ENCODE measurements at regions not wholly inside any gene's neighbourhood (a gene's known extent, or its start where the extent isn't known, plus 50 kb on each side); places are given as distances from the start of the nearest gene placed in this dataset.
"Not testable (repeated sequence)": the region's sequence is repeated elsewhere in the genome, so short reads cannot be mapped to it uniquely, and the experiment has no call there.

DNA sequence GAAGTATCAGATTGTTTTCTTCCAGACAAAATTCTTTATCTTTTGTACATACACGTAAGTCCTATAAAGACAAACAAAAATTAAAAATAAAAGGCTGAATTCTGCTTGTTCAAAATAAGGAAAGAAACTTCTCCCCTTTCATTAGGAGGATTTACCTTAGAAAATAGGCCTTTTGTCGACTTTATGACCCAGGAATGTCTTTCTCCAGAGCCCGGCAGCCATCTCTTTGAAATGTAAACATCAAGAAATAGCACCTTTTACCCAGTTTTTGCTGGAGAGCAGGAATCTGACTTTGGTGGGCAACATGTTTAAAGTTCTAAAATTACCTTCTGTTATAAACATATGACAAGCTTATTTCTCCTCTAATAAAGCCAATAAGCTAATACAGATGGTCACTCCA lies 373.0 kb upstream of the FTMT start:
- DNase-seq (ENCODE audit: low read depth), result no peak

DNA sequence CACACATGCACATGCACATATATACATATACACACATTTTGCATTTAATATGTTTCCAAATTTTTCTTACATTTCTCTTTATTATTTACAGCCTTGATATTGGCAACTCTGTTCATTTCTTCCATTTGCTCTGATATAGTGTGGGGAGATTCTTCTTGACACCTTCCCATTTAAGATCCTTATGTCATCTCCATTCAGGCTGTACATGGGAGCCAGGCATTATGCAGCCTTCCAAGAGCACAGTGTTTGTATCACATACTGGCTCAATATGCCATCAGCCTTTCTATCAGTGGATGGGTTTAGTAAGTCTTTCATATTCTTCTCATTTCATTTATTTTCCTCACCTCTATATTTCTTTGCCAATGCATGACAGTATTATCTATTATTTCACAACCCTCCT lies 372.3 kb upstream of the FTMT start:
- DNase-seq (ENCODE audit: low read depth), result no peak

DNA sequence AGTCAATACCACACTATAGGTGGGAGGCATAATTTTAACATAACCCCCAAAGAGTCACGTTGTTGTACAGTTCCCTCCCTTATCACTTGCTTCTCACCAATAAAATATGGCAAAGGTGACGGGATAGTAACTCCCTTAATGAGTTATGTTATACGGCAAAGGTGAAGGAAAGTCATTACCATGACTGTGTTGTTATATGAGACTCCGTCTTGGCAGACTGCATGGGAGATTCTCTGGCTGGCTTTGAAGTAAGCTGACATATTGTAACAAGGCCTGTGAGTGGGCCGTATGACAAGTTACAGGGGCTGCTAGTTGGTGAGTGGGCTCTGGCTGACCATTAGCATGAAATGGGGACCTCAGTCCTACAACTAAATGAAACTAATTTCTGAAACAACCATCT lies 366.4 kb upstream of the FTMT start:
- no peak for DNase-seq (ENCODE audit: low read depth)

DNA sequence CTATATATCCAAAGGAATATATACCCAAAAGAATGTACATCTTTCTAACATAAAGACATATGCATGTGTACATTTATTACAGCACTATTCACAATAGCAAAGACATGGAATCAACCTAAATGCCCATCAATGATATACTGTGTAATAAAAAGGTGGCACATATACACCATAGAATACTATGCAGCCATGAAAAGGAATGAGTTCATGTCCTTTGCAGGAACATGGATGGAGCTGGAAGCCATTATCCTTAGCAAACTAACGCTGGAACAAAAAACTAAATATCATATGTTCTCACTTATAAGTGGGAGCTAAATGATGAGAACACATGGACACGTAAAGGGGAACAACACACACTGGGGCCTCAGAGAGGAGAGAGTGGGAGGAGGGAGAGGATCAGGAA lies 365.7 kb upstream of the FTMT start:
- not testable (repeated sequence) for DNase-seq (ENCODE audit: low read depth)

DNA sequence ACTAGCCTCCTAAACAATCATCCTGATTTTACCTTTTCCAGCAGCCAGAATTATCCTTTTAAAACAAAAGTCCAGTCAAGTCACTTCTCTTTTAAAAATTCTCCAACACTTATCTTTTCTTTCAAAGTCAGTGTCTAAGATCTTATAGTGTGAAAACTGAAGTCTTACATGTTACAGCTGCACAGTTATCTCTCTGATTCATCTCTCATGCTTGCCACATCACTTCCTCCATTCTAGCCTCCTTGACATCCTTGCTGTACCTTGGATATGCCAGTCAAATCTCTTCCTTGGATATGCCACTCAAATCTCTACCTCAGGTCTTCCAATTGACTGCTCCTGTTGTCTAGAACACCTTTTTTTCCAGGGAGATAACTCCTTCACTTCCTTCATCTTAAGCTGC lies 361.7 kb upstream of the FTMT start:
- DNase-seq (ENCODE audit: low read depth), result peak; percentile 10

DNA sequence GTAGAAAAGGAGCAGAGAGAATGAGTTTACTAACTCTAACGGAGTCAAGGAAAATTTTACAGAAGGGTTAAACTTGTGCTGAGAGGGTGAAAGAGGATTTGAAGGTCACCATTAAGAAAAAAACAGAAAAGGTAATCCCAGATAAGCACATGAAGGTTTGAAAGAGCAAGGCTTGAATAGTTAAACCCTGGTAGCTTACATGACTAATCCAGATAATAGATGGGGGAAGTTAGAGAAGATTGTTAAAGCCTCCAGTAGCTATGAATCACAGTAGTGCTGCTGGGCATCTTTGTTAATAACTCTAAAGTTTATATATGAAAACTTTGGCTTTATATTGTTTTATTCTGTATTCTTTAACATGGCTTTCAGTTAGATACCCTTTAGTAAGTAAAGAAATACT lies 354.5 kb upstream of the FTMT start:
- DNase-seq (ENCODE audit: low read depth), result peak; percentile 25

DNA sequence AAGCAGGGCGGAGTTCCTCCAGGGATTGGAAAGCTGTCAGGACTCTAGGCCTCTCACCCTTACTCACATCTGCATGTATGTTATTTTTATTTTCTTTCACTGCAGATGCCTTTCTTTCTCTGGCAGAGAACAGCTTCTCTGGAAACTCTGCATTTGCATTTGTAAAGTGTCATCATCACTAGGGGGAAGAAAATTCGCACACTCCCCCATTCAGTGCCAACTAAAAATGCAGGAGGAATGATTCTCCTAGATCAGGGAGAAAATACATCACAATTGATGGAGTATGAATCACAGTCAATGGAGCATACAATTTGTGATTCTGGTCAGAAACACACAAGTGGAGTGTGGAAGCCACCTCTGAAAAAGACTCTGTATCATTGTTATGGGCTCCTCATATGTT lies 351.4 kb upstream of the FTMT start:
- DNase-seq (ENCODE audit: low read depth), result no peak

DNA sequence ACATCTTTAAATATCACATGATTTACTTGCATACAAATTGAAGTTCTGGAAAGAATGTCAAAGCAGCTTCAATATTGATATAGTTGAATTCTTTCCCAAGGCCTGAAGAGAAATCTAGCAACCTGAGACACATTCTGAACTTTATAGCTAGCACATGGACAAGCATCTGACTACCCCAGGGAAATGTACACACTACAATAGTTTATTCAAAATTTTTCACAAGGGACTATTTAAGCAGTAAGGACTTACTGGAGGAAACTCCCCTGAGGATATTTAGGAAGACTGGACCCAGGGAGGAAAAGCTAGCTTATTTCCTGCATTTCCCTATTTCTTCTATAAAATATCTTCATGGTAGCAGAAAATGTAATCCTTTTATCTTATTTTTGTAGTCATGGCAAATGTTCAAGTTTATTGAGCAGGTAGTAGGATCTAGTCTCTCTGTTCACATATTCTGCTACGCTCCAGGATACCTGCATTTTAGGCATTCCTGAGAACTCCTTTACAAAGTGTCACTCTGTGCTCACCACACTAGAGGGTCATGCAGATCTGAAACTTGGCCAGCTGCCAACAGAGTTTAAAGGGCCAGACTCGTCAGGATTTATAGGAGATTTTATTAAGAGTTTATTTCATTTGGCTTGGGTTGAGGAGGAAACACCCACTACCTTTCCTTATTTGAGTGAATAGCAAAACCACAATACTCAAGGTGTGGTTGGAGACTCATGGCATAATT lies 348.4 kb upstream of the FTMT start:
- peak; percentile 6 for DNase-seq (ENCODE audit: low read depth)

DNA sequence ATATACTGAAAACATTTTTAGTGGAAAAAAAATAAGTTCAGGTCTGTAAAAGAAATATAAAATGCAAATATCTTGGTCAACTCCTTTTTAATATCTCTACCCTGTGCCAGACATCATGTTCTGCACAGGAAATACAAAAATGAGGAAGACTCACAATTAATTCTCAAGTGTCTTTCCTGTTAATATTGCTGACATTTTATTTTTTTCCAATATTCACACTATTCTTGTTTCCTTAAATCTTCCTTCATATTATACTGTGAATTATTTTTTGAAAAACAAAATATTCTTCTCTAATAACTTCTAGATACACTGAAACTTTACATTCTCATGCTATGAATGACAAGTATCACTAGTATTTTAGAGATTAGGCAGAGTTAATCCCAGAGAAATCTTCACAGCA lies 334.7 kb upstream of the FTMT start:
- no peak for DNase-seq (ENCODE audit: low read depth)

DNA sequence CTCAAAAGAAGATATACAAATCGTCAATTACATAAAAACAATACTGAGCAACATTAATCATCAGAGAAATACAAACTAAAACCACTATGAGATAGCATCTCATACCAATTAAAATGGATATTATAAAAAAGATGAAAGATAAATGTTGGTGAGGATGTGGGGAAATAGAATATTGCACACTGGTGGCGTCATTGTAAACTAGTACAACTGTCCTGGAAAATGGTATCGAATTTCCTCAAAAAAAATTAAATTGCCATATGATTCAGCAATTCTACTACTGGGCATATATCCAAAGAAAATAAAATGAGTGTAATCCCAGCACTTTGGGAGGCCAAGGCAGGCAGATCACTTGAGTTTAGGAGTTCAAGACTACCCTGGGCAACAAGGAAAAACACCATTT lies 326.0 kb upstream of the FTMT start:
- peak; percentile 64 for DNase-seq (ENCODE audit: low read depth)

DNA sequence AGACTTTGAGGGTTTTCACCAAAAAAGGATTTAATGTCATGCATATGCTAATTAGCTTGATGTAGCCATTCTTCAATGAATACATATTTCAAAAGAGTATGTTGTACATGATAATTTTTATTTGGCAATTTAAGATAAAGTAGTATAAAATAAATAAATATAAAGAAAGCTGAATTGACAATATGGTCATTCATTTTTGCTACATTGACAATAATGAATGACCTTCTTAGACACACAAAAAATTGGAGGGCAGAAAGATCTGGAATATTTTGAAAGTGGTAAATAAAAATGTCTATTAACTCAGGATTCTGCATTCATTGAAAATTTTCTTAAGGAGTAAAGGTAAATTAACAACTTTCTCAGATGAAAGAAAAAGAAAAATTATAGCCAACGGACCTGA lies 324.8 kb upstream of the FTMT start:
- DNase-seq (ENCODE audit: low read depth), result no peak

DNA sequence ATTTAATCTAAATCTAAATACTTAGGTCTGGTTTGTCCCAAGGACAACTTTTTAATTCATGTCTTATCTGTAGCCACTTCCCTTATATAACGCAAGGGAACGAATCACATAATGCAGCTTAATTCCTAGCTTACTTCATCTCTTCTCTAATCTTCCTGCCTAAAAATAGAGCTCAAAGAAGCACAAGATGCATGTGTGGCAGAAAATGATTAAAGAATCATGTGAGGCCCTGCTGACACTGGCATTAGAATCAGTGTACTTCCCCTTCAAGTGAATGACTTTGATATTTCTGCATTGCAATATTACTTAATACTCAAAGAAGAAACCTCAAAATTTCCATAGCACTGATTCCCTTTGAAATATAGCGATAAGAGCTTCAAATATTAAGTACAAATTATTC lies 317.9 kb upstream of the FTMT start:
- DNase-seq (ENCODE audit: low read depth), result no peak

DNA sequence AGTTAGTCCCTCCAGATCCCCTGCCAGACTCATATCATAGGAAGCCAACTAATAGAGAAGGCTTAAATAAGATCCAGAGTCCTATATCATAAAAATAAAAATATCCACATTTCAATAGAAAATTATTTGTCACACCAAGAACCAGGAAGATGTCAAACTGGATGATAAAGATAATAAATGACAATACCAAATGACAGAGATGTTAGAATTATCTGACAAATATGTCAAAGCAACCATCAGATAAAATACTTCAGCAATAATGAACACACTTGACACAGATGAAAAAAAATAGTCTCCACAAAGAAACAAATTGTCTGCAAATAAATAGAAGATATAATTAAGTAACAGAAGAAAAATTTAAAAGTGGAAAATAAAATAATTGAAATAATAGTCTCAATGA lies 300.7 kb upstream of the FTMT start:
- DNase-seq (ENCODE audit: low read depth), result no peak

DNA sequence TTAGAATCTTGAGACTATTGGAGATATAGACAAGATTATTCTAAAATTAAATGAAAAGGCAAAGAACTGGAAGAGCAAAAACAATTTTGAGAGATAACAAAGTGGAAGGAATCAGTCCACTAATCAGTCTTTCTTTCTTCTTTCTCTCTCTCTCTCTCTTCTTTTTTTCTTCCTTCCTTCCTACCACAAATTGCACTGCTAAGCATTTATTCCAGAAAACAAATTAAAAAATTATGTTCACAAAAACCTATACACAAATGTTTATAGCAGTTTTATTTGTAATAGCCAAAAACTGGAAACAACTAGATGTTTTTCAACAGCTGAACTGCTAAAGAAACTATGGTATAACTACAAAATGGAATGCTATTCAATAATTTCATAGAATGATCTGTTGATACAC lies 291.9 kb upstream of the FTMT start:
- no peak for DNase-seq (ENCODE audit: low read depth)

DNA sequence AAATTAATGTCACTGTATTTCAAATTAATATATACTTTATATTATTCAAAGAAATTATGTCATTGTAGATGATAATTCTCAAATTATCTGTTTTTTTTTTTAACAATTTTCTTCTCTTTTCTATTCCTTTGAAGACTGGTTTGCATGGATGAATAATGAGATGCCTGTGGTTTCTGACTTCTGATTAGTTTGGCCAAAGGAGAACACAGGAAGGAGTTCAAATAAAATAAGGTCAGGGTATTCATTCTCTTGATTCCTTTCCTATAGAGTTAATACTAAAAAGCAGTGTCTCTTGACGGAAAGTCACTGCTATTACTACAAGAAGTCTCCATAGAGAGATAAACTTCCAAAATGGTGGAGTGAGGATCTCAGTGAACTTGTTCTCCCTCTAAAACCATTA lies 279.6 kb upstream of the FTMT start:
- DNase-seq (ENCODE audit: low read depth), result no peak

DNA sequence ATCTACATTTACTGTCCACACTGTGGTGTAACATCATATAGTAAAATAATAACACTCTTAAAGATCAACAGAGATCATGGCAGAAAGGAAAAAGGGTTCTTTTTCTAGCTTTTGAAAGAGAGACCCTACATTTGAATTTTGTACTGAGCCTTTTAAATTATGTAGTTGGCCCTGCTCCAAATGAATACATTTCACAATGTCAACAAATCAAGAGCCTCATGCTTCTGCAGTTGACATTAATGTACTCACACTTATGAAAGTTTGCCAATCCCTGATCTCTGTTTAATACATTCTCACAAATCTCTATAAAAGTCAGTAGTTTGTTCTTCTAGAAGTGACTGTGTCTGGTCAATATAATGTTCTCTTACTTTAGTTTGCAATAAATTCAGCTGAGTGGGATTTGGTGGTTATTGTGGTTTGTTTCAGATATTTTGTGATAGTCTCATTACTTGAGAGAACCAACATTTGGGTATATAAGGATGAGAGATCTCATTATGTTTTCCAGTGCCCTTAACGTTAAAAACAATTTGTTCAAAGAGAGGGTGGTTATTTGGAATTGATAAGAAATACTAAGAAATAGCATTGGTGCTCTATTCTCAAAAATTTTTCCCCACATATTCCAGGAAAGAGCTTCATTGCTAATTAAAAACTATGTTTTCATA lies 277.8 kb upstream of the FTMT start:
- no peak for DNase-seq (ENCODE audit: low read depth)

DNA sequence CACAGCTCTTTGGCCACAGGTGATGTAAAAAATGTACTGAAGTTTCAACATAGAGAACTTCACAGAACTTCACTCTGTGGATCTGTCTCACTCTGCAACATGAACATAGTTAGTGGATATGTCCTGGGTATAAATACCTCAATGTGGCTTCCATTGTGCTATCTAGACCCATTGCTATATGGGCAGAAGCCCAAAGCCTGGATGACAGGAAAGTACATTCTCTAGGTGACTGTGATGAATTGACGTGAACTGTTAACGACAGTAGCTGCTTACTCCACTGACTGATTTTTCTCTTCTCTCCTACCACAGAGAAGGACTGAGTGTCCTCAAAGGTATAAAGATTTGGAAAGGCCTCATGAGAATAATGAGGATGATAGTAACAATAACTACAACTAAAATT lies 270.1 kb upstream of the FTMT start:
- DNase-seq (ENCODE audit: low read depth), result no peak

DNA sequence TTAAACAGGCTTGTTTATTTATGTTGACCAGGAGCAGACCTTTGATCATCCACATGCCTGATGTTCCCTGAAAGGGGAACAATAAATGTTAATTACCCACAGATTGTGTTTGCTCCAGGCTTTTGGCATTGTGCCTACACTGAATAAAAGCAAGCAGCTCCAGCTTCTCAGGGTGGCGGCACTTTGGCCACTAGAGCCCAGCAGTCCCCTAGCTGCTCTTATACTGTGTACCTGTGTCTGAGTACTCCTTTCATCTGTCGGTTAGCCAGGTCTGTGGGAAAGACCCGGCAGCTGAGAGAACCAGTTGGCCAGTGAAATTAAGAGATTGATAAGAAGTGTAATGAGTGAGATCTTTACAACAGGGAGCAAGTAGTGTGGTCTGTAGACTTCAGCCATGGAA lies 254.8 kb upstream of the FTMT start:
- DNase-seq (ENCODE audit: low read depth), result no peak

DNA sequence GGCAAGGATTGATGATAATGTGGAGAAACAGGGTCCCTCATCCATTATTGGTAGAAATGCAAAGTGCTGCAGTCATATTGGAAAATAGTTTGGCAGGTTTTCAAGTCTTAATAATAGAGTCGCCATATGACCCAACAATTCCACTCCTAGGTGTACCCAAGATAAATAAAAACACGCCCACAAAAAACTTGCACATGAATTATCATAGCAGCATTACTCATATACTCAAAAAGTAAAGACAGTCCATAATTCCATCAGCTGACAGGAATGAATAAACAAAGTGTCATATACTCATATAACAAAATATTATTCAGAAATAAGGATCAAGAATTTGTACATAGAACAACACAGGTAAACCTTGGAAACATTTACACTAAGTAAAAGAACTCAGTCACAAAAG lies 242.9 kb upstream of the FTMT start:
- no peak for DNase-seq (ENCODE audit: low read depth)

DNA sequence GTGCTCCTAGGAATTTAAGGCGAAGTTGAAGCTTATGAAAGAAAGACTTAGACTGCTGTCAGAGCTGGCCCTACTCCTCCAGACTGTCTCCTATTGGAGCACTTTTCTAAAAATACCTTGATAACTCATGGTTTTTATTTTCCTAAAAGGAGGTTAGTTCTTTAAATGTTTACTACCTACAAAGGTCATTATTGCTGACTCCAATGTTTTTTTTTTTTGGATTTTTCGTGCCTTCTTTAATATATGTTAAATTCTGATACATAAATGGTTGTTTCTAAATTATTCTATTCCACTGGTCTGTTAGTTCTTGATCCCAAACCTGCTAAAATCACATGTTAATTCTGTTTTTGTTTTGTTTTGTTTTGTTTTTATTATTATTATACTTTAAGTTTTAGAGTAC lies 227.6 kb upstream of the FTMT start:
- DNase-seq (ENCODE audit: low read depth), result no peak

DNA sequence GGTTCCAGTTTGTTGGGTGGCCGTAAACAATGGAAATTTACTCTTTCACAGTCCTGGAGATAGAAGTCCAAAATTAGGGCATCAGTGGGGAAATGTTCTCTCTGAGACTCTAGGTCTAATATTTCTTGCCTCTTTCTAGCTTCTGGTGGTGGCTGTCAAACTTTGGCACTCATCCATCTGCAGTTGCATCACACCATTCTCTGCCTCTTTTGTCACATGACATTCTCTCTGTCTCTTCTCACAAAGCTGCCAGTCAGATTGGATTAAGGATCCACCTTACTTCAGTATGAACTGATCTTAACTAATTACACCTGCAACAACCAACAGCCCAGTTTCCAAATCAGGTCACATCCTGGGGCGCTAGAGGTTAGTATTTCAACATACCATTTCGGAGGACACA lies 222.9 kb upstream of the FTMT start:
- peak; percentile 31 for DNase-seq (ENCODE audit: low read depth)

DNA sequence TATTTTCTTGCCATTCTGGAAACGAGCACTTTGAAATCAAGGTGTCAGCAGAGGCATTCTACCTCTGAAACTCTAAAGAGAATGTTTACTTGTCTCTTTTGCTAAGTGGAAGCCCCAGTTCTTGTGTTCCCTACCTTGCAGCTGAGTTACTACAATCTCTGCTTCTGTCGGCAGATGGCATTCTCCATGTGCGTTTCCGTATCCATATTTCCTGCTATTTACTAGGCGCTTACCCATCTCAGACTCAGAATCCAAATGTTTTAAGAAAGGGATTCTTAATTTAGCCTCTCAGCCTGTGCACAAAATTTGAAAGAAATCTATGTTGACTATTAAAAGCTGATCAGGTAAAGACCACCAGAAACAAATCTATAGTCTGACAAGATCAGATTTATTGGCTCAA lies 221.3 kb upstream of the FTMT start:
- DNase-seq (ENCODE audit: low read depth), result no peak

DNA sequence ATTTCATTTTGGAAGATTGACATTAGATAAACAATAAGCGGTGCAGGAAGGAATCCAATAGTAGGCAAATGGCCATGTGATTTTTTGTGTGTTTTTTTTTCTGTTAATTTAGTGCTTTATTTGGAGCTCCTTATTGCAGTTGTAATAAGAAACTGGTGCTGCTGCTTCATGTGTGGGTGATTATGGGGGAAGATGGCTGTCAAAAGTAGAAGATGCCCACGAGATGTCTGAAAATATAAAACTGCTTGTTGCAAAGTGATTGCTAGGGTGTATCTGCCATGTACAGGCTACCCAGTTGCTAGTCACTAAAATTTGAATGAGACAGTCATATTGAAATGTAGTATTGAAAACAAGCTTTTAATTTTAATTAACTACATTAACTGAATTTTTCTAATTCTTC lies 216.7 kb upstream of the FTMT start:
- no peak for DNase-seq (ENCODE audit: low read depth)

DNA sequence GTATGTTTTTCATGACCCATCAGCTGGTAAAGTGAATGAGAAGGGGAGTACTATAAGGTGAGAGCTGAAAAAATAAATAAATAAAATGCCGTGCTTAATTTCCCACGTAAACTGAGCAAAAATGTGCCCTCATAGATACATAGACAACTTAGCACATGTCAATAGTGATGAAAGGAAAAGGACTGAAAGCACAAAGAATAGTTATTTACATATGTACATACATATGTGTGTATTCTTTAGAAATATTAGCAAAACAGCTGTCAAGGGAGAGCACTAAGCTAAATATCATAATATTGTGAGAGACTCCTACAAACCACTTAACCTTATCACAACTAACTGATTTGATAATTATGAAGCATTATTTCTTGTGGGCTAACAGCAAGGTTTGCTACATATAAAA lies 213.6 kb upstream of the FTMT start:
- no peak for DNase-seq (ENCODE audit: low read depth)

Data from HT1080 (cell line).